ENCODE measurements at regions not wholly inside any gene's neighbourhood (a gene's known extent, or its start where the extent isn't known, plus 50 kb on each side); places are given as distances from the start of the nearest gene placed in this dataset.

- H3K27ac ChIP-seq (ENCODE audit: low read depth, low read length), result no peak overlapping the region
- DNase-seq, result no peak
- H3K9ac ChIP-seq (ENCODE audit: extremely low read depth, low read length, poor library complexity, severe bottlenecking), result no peak overlapping the region
- WGBS, 2 experiments (ENCODE audit: insufficient coverage in 1 of 2, insufficient read length in 1 of 2), result 94% methylated on average over 2 of the region's 2 CpGs; no CpG with 5 or more reads in 1 of the 2 experiments
- H3K27ac Mint-ChIP-seq, result peak overlapping the region; percentile 19
- H3K4me1 Mint-ChIP-seq, result peaks cover 40% of the 10 kb centered on the region
- no peaks in the 10 kb centered on the region for H3K27me3 Mint-ChIP-seq (ENCODE audit: insufficient read depth)
- H3K4me3 Mint-ChIP-seq, result no peak overlapping the region
- H3K4me1 ChIP-seq (ENCODE audit: control insufficient read depth, insufficient read depth, low read length), result peaks cover 6% of the 10 kb centered on the region
- no peaks in the 10 kb centered on the region for H3K36me3 Mint-ChIP-seq (ENCODE audit: low read depth)
- H3K36me3 ChIP-seq (ENCODE audit: control insufficient read depth, insufficient read depth, low read length), result no peaks in the 10 kb centered on the region
- TF ChIP-seq, protein P1, sequence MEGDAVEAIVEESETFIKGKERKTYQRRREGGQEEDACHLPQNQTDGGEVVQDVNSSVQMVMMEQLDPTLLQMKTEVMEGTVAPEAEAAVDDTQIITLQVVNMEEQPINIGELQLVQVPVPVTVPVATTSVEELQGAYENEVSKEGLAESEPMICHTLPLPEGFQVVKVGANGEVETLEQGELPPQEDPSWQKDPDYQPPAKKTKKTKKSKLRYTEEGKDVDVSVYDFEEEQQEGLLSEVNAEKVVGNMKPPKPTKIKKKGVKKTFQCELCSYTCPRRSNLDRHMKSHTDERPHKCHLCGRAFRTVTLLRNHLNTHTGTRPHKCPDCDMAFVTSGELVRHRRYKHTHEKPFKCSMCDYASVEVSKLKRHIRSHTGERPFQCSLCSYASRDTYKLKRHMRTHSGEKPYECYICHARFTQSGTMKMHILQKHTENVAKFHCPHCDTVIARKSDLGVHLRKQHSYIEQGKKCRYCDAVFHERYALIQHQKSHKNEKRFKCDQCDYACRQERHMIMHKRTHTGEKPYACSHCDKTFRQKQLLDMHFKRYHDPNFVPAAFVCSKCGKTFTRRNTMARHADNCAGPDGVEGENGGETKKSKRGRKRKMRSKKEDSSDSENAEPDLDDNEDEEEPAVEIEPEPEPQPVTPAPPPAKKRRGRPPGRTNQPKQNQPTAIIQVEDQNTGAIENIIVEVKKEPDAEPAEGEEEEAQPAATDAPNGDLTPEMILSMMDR (conservative IDR thresholded peaks at IDR 0.05), result no peak
- no peaks in the 10 kb centered on the region for H3K9me3 Mint-ChIP-seq
- no peaks in the 10 kb centered on the region for H3K9me3 ChIP-seq (ENCODE audit: control insufficient read depth, low read length)
- no peak overlapping the region for H3K4me3 ChIP-seq (ENCODE audit: low read length)
- H3K27me3 ChIP-seq (ENCODE audit: control insufficient read depth, insufficient read depth, low read length, poor library complexity, severe bottlenecking), result no peaks in the 10 kb centered on the region
These were observed 54.1 kb upstream of the GRAMD2B start for GRCh38 chr5:126369083-126369482.

DNA sequence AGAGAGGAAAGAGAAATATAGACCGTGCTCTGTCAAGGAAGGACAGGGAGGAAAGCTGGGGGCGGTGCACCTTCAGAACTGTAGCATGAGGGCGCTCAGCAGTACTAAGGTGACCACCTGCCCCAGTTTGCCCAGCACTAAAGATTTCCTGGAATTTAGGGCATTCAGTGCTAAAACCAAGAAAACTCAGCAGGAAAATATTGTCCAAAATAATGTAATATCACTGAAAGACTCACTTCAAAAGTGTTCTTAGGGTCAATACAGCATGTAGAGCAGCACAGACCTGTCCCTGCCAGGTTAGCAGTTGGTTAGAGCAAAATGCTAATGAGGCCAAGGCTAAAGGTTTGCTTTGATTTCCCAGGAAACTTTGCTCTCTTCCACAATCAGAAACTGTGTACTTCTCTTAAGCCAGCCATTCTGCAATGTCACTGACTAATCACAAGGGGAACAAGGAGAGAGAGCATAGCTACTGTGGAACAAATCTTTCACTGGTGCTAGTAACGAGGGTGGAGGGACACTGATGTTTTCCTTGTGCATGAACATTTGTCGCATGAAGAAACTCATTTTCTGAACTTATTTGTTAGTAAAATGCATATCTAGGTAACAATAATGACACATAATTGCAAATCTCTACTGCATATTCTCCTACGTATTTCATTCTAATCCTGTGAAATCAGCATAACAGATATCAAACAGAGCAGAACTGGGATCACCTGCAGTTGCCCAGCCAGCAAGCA is 53.0 kb upstream of the GRAMD2B start:
- no peak overlapping the region for H3K9ac ChIP-seq (ENCODE audit: extremely low read depth, low read length, poor library complexity, severe bottlenecking)

GRCh38 chr5:126370796-126371718 is 52.2 kb upstream of the GRAMD2B start:
- TF ChIP-seq, protein P1 (conservative IDR thresholded peaks at IDR 0.05), result peak; percentile 63
- DNase-seq, result peak; percentile 61
- Histone ChIP-seq H3K4me3 (ENCODE audit: low read length) (no peak overlapping the region), H3K9ac (ENCODE audit: extremely low read depth, low read length, poor library complexity, severe bottlenecking) (no peak overlapping the region), H3K4me1 (ENCODE audit: control insufficient read depth, insufficient read depth, low read length) (peaks cover 6% of the 10 kb centered on the region), H3K36me3 (ENCODE audit: control insufficient read depth, insufficient read depth, low read length) (no peaks in the 10 kb centered on the region), H3K9me3 (ENCODE audit: control insufficient read depth, low read length) (no peaks in the 10 kb centered on the region), H3K27ac (ENCODE audit: low read depth, low read length) (no peak overlapping the region), H3K27me3 (ENCODE audit: control insufficient read depth, insufficient read depth, low read length, poor library complexity, severe bottlenecking) (no peaks in the 10 kb centered on the region)
- Mint-ChIP-seq H3K4me1 (peaks cover 37% of the 10 kb centered on the region), H3K36me3 (ENCODE audit: low read depth) (no peaks in the 10 kb centered on the region), H3K4me3 (no peak overlapping the region), H3K27me3 (ENCODE audit: insufficient read depth) (no peaks in the 10 kb centered on the region), H3K27ac (peak overlapping the region; percentile 44), H3K9me3 (no peaks in the 10 kb centered on the region)
- 91 to 97% methylated on average over 7 to 12 of the region's 12 CpGs for WGBS, 2 experiments (ENCODE audit: insufficient coverage in 1 of 2, insufficient read length in 1 of 2)

More for the DNA sequence above, 53.0 kb upstream of the GRAMD2B start:
- H3K4me3 ChIP-seq (ENCODE audit: low read length), result no peak overlapping the region
- 76 to 83% methylated on average over 2 to 6 of the region's 6 CpGs for WGBS, 2 experiments (ENCODE audit: insufficient coverage in 1 of 2, insufficient read length in 1 of 2)
- no peaks in the 10 kb centered on the region for H3K9me3 ChIP-seq (ENCODE audit: control insufficient read depth, low read length)
- no peaks in the 10 kb centered on the region for H3K27me3 Mint-ChIP-seq (ENCODE audit: insufficient read depth)
- H3K27ac Mint-ChIP-seq, result no peak overlapping the region
- peaks cover 40% of the 10 kb centered on the region for H3K4me1 Mint-ChIP-seq
- peak; percentile 59 for DNase-seq
- H3K27ac ChIP-seq (ENCODE audit: low read depth, low read length), result no peak overlapping the region
- peaks cover 6% of the 10 kb centered on the region for H3K4me1 ChIP-seq (ENCODE audit: control insufficient read depth, insufficient read depth, low read length)
- H3K36me3 ChIP-seq (ENCODE audit: control insufficient read depth, insufficient read depth, low read length), result no peaks in the 10 kb centered on the region
- TF ChIP-seq, protein P1 (conservative IDR thresholded peaks at IDR 0.05), result no peak
- no peak overlapping the region for H3K4me3 Mint-ChIP-seq
- H3K9me3 Mint-ChIP-seq, result no peaks in the 10 kb centered on the region
- no peaks in the 10 kb centered on the region for H3K27me3 ChIP-seq (ENCODE audit: control insufficient read depth, insufficient read depth, low read length, poor library complexity, severe bottlenecking)
- H3K36me3 Mint-ChIP-seq (ENCODE audit: low read depth), result no peaks in the 10 kb centered on the region
